GM18505 (cell line): ENCODE measurements at regions not wholly inside any gene's neighbourhood (a gene's known extent, or its start where the extent isn't known, plus 50 kb on each side); places are given as distances from the start of the nearest gene placed in this dataset.
"Not testable (repeated sequence)": the region's sequence is repeated elsewhere in the genome, so short reads cannot be mapped to it uniquely, and the experiment has no call there.

Experiments
- ATAC-seq: cut with Tn5 transposase; IDR thresholded peaks from one replicate; pipeline ENCODE4 v1.9.1; 2021; ENCODE audit not compliant: unreplicated experiment
- POLR2A ChIP-seq: IDR thresholded peaks from 4 replicates; pipeline ENCODE4 v1.6.1; 2011; ENCODE audit warnings: borderline replicate concordance; ENCODE audit not compliant: insufficient read depth, insufficient read length; ENCODE audit errors: extremely low read depth

- no peak for ATAC-seq
- TF ChIP-seq POLR2A: no peak
These were observed 1646.3 kb downstream of the AMY1C start for GRCh38 chr1:105396001-105396400.

- no peak for ATAC-seq
- TF ChIP-seq POLR2A: no peak
These were observed 1649.2 kb downstream of the AMY1C start for GRCh38 chr1:105398909-105399308.

GRCh38 chr1:105399716-105400115 is 1650.0 kb downstream of the AMY1C start:
- no peak for ATAC-seq

GRCh38 chr1:105416261-105416660 is 1640.2 kb upstream of the PRMT6 start:
- no peak for ATAC-seq
- TF ChIP-seq POLR2A: no peak

More at GRCh38 chr1:105399716-105400115, 1650.0 kb downstream of the AMY1C start:
- TF ChIP-seq POLR2A: no peak

GRCh38 chr1:105419030-105419429 is 1637.4 kb upstream of the PRMT6 start:
- no peak for TF ChIP-seq POLR2A
- ATAC-seq: no peak

GRCh38 chr1:105427543-105427942 is 1628.9 kb upstream of the PRMT6 start:
- ATAC-seq: no peak
- no peak for TF ChIP-seq POLR2A

GRCh38 chr1:105436589-105437259 is 1619.8 kb upstream of the PRMT6 start:
- TF ChIP-seq POLR2A: no peak
- ATAC-seq: no peak

GRCh38 chr1:105437847-105438246 is 1618.6 kb upstream of the PRMT6 start:
- no peak for TF ChIP-seq POLR2A
- no peak for ATAC-seq

GRCh38 chr1:105442901-105443300 is 1613.6 kb upstream of the PRMT6 start:
- no peak for ATAC-seq
- no peak for TF ChIP-seq POLR2A

- ATAC-seq: no peak
- TF ChIP-seq POLR2A: no peak
These were observed 1596.7 kb upstream of the PRMT6 start for GRCh38 chr1:105459759-105460158.

- ATAC-seq: no peak
- no peak for TF ChIP-seq POLR2A
These were observed 1594.2 kb upstream of the PRMT6 start for GRCh38 chr1:105462308-105462707.

GRCh38 chr1:105467549-105467948 is 1588.9 kb upstream of the PRMT6 start:
- TF ChIP-seq POLR2A: no peak
- ATAC-seq: no peak

GRCh38 chr1:105470541-105470940 is 1585.9 kb upstream of the PRMT6 start:
- ATAC-seq: not testable (repeated sequence)

- no peak for TF ChIP-seq POLR2A
- no peak for ATAC-seq
These were observed 1573.0 kb upstream of the PRMT6 start for GRCh38 chr1:105483436-105483835.

GRCh38 chr1:105485207-105485606 is 1571.3 kb upstream of the PRMT6 start:
- ATAC-seq: no peak
- no peak for TF ChIP-seq POLR2A
